Gastroesophageal sphincter (tissue), 4 donors: ENCODE measurements at regions not wholly inside any gene's neighbourhood (a gene's known extent, or its start where the extent isn't known, plus 50 kb on each side); places are given as distances from the start of the nearest gene placed in this dataset.
A peak's percentile ranks its signal among the peaks of the same experiment; 100 is the strongest.

Experiments
- ATAC-seq: fragments of 150-250 bp; one replicate; pipeline ENCODE4 v1.9.1; 2016; ENCODE audit warnings: mild to moderate bottlenecking, moderate library complexity
- H3K27ac ChIP-seq, 4 donors: fragments of 200-600 bp; sonication (generic) in 3 of 4; 1 replicate in 3 of 4; 2 replicates in 1 of 4; pipeline ENCODE4 v1.5.1; 2016 to 2019
- H3K27me3 ChIP-seq: fragments of 200-600 bp; sonication (generic); one replicate; pipeline ENCODE4 v1.5.1; 2019
- H3K36me3 ChIP-seq, 2 donors: fragments of 200-600 bp; sonication (generic); one replicate each; pipeline ENCODE4 v1.5.1; 2019; ENCODE audit warnings: control low read depth in 1 of 2
- H3K4me1 ChIP-seq, 3 donors: fragments of 200-600 bp; sonication (generic); 1 replicate in 2 of 3; 2 replicates in 1 of 3; pipeline ENCODE4 v1.5.1; 2016 to 2019; ENCODE audit warnings: control low read depth in 2 of 3
- H3K4me3 ChIP-seq, 2 donors: fragments of 200-600 bp; sonication (generic); one replicate each; pipeline ENCODE4 v1.5.1; 2019; ENCODE audit warnings: mild to moderate bottlenecking in 1 of 2, moderate library complexity in 1 of 2
- H3K9me3 ChIP-seq, 3 donors: fragments of 200-600 bp; sonication (generic); one replicate each; pipeline ENCODE4 v1.5.1; 2017 to 2019; ENCODE audit warnings: control low read depth in 2 of 3
- EP300 ChIP-seq: sonication (generic); formaldehyde crosslinking; IDR thresholded peaks from one replicate; pipeline ENCODE4 v1.6.1; 2017; ENCODE audit warnings: antibody characterized with exemption, mild to moderate bottlenecking
- POLR2A ChIP-seq, 2 donors: fragments of 450-650 bp; IDR thresholded peaks; one replicate each; pipeline ENCODE4 v1.6.1; 2017; ENCODE audit warnings: antibody characterized with exemption in 2 of 2, mild to moderate bottlenecking in 2 of 2, moderate library complexity in 1 of 2
- POLR2AphosphoS5 ChIP-seq: sonication (generic); formaldehyde crosslinking; IDR thresholded peaks from one replicate; pipeline ENCODE4 v1.6.1; 2017; ENCODE audit warnings: antibody characterized with exemption
- WGBS, 2 donors: methylation state at CpG; one replicate each; pipeline ENCODE4 v1.1.5; 2018; ENCODE audit warnings: low coverage in 1 of 2; 5-methylcytosine and 5-hydroxymethylcytosine counted together
- TF ChIP-seq, protein P1 (sequence below), 4 experiments: fragments of 200-600 bp in 2 of 4; fragments of 450-650 bp in 2 of 4; sonication (generic) in 1 of 4; IDR thresholded peaks; one replicate each; pipeline ENCODE4 v1.5.1; 2017 to 2019; ENCODE audit warnings: antibody characterized with exemption in 4 of 4, mild to moderate bottlenecking in 2 of 4, moderate library complexity in 2 of 4

DNA sequence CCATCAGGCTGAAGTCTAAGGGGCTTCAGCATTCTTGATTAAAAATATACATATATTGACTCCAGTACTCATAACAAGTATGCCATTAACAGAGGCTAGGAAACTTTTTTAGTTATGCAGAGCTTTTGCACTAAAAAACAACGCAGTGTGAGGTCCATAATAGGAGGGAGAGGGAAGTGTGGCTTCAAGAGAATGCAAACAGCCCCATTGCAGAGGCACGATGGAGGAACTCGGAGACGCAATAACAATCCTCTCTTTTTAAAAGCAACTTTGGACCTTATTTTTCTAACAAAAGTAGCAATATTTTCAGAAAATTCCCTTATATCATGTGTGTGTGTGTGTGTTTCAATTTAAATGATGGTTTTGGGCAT lies 150.0 kb upstream of the PTCH1 start:
- ATAC-seq = no peak
- no peaks in the 10 kb centered on the region for H3K4me1 ChIP-seq
- 40 to 41% methylated on average over 4 of the region's 4 CpGs for WGBS, 2 donors
- no peak overlapping the region for H3K27ac ChIP-seq
- H3K9me3 ChIP-seq = no peaks in the 10 kb centered on the region
- peaks cover 7% of the 10 kb centered on the region for H3K27me3 ChIP-seq
- H3K4me3 ChIP-seq = no peak overlapping the region
- TF ChIP-seq, protein P1, sequence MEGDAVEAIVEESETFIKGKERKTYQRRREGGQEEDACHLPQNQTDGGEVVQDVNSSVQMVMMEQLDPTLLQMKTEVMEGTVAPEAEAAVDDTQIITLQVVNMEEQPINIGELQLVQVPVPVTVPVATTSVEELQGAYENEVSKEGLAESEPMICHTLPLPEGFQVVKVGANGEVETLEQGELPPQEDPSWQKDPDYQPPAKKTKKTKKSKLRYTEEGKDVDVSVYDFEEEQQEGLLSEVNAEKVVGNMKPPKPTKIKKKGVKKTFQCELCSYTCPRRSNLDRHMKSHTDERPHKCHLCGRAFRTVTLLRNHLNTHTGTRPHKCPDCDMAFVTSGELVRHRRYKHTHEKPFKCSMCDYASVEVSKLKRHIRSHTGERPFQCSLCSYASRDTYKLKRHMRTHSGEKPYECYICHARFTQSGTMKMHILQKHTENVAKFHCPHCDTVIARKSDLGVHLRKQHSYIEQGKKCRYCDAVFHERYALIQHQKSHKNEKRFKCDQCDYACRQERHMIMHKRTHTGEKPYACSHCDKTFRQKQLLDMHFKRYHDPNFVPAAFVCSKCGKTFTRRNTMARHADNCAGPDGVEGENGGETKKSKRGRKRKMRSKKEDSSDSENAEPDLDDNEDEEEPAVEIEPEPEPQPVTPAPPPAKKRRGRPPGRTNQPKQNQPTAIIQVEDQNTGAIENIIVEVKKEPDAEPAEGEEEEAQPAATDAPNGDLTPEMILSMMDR (IDR thresholded peaks at IDR 0.05) = no peak
- no peak for TF ChIP-seq EP300
- no peaks in the 10 kb centered on the region for H3K36me3 ChIP-seq

DNA sequence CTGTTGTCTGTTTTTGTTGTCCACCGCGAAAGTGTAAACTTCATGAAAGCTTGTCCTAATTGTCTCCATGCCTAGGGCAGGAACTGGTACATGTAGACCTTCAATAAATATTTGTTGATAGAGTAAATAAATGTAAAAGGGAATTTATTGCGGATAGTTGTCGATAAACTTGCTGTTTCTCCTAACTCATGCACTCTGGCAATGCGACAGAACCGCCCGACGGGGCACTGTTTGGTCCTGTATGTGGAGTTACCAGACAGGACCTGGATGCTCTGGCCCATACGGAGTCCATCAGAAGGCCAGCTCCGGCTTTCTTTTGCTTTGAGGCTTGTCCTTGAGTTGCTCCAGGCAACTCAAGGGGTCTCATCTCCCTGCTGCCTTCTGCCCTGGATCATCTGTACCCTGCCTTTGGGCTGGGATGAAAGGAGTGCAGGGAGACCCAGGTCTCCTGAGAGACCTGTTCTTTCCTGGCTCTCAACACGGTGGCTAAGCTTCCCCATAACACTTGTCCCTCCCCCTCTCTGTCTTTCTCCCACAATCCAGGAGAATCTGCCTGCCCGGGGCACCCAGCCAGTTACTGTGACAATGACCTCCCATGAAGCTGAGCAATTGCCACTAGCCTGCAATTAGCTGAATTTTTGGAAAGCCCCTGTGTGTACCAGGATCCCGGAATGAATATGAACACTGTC lies 149.5 kb upstream of the PTCH1 start:
- H3K27me3 ChIP-seq = peaks cover 7% of the 10 kb centered on the region
- ATAC-seq = no peak
- no peak overlapping the region for H3K4me3 ChIP-seq
- TF ChIP-seq POLR2A (IDR thresholded peaks at IDR 0.05) (no peak), EP300 (no peak), POLR2AphosphoS5 (no peak)
- TF ChIP-seq, protein P1 (IDR thresholded peaks at IDR 0.05) = no peak
- 78 to 81% methylated on average over 3 to 12 of the region's 13 CpGs for WGBS, 2 donors
- H3K36me3 ChIP-seq = no peaks in the 10 kb centered on the region
- no peaks in the 10 kb centered on the region for H3K9me3 ChIP-seq
- H3K4me1 ChIP-seq = no peaks in the 10 kb centered on the region
- H3K27ac ChIP-seq = no peak overlapping the region

DNA sequence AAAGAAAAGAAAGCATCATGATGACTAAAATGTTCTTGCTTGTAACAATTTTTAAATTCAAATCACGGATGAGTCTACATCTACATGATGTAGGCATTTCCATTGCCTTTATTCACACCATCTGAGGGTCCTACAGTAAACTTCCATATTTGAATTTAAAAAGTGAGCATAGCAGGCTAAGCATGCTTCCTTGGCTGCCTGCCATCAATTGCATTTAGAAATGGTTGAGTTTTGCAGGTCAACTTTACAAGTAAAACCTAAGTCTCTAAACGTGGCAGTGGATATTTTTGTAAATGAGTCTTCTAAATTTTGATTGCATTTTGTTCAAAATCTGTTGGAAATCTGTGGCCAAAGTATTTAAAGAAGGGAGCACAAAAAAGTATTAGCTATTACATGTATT lies 136.5 kb upstream of the PTCH1 start:
- Histone ChIP-seq H3K9me3 (no peaks in the 10 kb centered on the region), H3K36me3 (no peaks in the 10 kb centered on the region), H3K4me3 (no peak overlapping the region), H3K4me1 (peaks cover 0 to 6% (median 0%) of the 10 kb centered on the region in 3 donors), H3K27ac (no peak overlapping the region), H3K27me3 (no peaks in the 10 kb centered on the region)
- TF ChIP-seq, protein P1 (IDR thresholded peaks at IDR 0.05) = no peak
- TF ChIP-seq POLR2AphosphoS5 = no peak
- ATAC-seq = no peak
- 48 to 50% methylated on average over 2 of the region's 2 CpGs for WGBS, 2 donors

DNA sequence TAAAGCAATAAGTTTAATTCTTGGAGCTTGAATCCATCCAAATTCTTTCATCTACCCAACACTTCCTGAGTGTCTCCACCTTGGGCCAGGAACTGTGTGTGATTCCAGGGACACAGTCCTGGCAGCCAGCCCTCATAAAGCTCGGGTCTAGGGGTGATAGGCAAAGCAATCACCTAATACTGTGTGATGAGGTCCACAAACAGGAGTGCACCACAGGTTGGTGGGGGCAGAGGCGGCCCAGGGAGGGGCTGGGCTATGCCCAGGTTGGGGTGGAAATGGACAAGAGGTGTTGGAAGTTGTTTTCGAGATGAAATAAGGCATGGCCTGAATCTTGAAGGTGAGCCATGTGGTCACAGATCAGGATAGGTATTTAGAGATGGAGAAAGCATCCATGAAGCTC lies 133.9 kb upstream of the PTCH1 start:
- Histone ChIP-seq H3K9me3 (no peaks in the 10 kb centered on the region), H3K4me1 (peaks cover 0 to 6% (median 0%) of the 10 kb centered on the region in 3 donors), H3K36me3 (no peaks in the 10 kb centered on the region), H3K27me3 (no peaks in the 10 kb centered on the region), H3K27ac (no peak overlapping the region), H3K4me3 (no peak overlapping the region)
- no peak for ATAC-seq
- TF ChIP-seq POLR2A (IDR thresholded peaks at IDR 0.05) = no peak
- TF ChIP-seq EP300 = no peak
- TF ChIP-seq, protein P1 (IDR thresholded peaks at IDR 0.05) = no peak
- TF ChIP-seq POLR2AphosphoS5 = no peak
- WGBS, 2 donors = 55 to 83% methylated on average over 2 to 3 of the region's 3 CpGs

DNA sequence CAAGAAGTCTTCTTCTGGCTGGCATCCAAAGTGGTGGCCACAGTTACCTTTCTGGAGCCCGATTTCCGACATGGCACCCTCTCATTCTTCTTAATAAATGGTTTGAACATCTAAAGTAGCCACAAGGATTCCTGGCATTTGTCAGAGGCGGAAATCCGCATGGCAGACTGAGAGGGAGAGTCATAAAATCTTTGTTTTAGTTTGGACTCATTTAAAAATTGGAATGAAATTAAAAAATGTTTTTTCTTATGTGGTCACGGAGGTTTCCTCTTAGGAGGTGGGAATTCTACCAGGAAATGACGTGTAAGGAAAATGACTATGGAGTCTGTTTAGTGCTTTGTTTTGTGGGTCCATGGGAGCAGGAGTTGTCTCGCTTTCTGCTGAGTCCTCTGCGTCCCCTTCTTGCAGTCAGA lies 133.0 kb upstream of the PTCH1 start:
- H3K9me3 ChIP-seq = no peaks in the 10 kb centered on the region
- WGBS, 2 donors = 44 to 51% methylated on average over 8 of the region's 8 CpGs
- no peaks in the 10 kb centered on the region for H3K36me3 ChIP-seq
- TF ChIP-seq, protein P1 (IDR thresholded peaks at IDR 0.05) = no peak
- TF ChIP-seq EP300 = no peak
- no peak for TF ChIP-seq POLR2AphosphoS5
- TF ChIP-seq POLR2A (IDR thresholded peaks at IDR 0.05) = no peak
- no peaks in the 10 kb centered on the region for H3K27me3 ChIP-seq
- peaks cover 0 to 7% (median 0%) of the 10 kb centered on the region in 3 donors for H3K4me1 ChIP-seq
- no peak for ATAC-seq
- peak overlapping the region; percentile 15 to 22 for H3K4me3 ChIP-seq
- no peak overlapping the region for H3K27ac ChIP-seq
